Activated CD8-positive, alpha-beta memory T cell treated with anti-CD3 and anti-CD28 coated beads, Interleukin-2, amount 50 U/mL, for 48 hours (primary cell): ENCODE measurements at regions not wholly inside any gene's neighbourhood (a gene's known extent, or its start where the extent isn't known, plus 50 kb on each side); places are given as distances from the start of the nearest gene placed in this dataset.
"Not testable (repeated sequence)": the region's sequence is repeated elsewhere in the genome, so short reads cannot be mapped to it uniquely, and the experiment has no call there.

Experiments
- DNase-seq: peaks from one replicate; pipeline ENCODE4 v3.0.0-alpha.2; 2020

DNA sequence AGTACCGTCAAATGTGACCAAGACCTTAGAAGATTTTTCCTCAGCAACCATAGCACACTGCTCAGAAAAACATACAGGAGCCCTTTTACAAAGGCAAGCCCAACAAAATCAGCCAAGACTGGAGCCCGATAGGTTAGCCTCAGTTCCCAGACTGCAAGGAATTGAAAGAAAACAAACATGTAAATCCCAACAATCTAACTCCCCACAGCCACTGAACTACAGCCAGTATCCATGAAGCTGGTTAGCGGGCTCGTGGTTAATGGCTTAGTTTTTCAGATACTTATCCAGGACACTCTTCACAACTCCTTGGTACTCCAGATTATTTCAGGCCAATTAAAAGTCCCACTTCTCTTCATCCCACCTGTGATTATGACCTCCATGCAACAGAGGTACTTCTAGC lies 201.6 kb downstream of the IPMK start:
- DNase-seq = no peak

DNA sequence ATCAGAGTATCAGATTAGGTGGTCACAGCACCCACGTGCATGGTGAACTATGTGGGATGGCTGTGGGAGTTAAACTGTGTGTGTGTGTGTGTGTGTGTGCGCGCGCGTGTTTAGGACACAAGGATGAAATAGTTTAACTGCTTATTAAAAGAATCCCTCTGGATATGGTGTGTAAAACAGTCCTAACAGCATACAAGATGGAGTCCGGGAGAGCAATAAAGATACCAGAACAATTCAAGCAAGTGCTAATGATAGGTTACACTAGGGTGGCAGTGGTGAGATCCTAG lies 202.2 kb downstream of the IPMK start:
- no peak for DNase-seq

DNA sequence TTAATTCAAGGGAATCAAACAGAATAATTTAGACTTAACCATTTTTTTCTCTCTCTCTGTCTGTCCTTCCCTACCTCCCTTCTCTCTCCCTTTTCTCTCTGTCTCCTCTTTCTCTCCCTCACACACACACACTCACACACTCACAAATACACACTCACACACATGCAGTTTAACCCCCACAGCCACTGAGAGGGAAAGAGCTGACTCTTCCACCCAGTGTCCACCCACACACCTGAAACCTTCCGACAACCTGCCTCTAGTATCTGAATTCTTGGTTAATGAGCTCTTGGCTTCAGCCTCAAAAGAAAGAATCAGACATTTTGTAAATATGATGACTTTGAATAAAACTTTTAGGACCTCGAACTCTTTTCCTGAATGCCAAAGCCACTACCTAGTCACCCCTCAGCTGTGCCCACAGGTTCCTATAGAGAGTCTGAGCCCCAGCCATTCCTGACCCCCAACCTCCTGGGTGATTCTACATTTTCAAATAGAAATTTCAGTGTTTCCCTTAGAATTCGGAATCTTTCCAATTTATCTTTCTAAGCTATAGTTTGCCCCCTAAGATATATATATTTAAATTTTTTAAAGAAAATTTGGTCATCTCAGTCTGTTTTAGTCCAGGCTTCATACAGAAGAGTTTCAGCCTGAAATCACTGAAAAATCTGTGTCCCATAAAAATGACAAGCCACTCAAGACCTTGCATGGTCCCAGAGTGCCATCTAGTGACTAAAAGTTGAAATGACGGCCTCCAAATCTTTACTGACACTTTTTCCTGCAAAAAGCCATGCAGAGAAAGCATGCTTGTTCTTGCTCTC lies 202.8 kb downstream of the IPMK start:
- DNase-seq = peak; percentile 58

DNA sequence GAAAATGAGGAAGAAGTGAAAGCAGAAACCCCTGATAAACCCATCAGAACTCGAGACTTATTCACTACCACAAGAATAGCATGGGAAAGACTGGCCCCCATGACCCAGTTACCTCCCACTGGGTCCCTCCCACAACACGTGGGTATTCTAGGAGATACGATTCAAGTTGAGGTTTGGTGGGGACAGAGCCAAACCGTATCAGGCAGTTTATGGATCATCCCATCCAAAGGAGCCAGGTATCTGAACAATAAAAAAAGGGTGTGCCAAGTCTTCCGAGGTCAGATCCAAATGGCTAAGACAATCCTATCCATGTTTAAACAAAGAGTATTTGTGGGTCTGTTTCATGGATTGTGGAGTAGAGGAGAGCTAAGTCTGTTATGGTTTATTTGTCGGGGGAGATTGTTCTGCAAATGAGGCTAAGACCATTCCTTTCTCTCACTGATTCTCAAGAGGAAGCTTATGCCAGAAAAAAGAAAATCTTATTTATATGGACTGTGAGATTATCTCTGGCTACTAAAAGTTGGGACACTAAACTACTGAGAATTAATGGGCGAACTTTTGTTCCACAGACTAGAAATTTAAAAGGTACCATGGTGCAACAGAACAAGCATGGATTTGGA lies 203.7 kb downstream of the IPMK start:
- DNase-seq = no peak

DNA sequence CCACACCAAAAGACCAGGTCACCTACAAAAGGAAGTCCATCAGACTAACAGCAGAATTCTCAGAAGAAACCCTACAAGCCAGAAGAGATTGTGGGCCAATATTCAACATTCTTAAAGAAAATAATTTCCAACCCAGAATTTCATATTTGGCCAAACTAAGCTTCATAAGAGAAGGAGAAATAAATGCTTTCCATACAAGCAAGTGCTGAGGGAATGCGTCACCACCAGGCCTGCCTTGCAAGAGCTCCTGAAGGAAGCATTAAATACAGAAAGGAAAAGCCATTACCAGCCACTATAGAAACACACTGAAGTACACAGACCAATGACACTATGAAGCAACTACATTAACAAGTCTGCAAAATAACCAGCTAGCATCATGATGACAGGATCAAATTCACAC lies 209.0 kb downstream of the IPMK start:
- DNase-seq = not testable (repeated sequence)

DNA sequence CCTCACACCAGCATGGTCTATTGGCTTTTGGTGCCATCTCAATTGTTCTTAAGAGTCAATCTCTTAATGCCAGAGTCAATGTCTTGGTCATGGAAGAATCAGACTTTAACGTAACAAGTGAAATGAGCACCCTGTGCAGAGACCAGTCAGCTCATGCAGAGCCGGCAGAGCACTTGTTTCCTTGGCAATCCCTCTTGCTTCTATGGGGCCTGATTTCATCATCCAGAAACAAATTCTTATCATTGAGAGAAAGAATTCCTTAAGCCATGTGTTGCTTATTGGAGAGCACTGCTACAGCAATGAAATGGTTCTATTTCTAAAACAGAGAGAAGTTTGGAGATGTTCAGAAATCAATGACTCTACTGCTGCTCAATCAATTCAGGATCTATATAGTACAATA lies 212.8 kb downstream of the IPMK start:
- no peak for DNase-seq

DNA sequence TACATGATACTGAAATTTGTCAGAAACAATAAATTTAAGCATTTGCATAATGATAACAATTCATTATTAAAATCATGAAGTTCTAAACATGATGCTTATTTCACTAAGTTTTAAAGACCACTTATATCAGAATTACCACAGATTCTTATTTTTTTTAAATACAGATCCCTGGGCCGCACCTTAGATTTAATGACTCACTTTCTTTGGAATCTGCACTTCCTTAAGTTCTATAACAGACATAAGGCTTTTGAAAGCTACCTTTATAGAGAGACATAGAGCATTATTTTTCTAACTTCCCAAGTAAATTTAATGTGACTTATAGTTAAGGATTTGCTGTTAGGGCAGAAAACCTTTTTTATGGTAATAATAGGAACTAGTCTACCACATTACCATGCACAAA lies 214.9 kb downstream of the IPMK start:
- DNase-seq = no peak

DNA sequence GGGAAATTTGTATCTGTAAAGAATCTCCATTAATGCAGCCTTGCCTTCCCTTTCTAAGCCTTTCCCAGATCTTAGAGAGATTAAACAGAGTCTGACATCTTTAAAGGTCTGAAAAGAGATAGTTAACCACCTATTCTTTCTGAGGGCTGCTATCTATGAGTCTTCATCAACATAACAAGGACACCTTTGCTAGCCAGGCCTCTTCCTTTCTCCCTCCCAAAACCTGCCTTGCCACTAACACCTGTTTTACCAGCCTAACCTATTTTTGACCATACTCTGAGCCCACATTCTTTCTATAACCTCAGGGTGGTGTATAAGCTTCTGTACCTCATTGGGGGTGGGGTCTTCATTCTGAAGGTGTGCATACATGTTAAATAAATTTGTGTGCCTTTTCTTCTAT lies 217.1 kb downstream of the IPMK start:
- DNase-seq = no peak

DNA sequence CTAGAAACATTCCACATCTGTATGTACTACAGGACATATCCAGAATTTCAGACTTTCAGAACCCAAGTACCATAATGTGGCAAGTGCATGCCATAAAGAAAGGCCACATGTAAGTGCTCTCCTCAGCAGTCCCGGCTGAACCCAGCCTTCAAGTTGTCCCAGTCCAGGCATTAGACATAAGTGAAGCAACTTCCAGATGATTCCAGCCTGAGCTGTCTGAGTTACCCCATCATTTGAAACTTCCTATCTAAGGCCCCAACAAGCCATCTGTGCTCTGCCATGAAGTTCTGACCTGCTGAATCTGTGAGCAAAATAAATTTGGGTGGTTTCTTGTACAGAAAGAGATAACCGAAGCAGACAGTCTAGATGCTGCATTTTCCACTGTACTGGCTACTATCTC lies 218.8 kb downstream of the IPMK start:
- no peak for DNase-seq

DNA sequence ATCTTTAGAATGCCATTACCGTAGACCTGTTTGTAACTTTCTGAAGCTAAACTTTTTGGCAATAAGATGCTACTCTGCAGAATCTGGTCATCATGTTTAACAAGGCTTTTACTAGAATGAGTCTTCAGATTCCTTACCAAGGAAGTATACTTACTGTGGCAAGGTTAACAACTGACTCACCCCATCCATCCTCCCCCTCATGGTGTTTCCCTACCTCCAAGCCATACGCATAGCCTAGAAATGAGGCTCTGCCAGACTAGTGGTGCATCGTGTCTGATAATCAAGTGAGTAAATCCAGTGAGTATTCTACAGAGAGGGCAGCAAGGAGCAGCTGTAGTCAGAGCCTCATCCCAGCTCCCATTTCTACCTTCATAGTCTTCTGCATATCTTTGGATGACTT lies 223.6 kb downstream of the IPMK start:
- DNase-seq = no peak

DNA sequence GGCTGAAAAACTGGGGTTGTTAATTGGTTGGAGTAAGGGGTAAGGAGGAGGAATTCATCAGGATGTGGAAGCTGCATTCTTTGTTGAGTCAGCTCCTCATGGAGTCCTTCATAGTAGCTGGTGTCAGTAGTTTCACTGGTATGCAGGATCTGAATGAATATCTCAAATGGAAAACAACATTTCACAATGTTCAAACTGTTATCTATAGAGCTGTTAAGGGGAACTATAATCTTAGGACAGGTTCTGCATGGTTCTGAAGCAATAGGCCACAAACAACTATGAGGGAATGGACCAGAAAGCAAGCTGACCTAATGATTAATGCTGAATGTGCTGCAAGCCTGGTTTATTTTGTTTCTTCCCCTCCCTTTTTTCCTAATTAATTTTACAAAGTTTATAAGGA lies 225.8 kb downstream of the IPMK start:
- DNase-seq = no peak

DNA sequence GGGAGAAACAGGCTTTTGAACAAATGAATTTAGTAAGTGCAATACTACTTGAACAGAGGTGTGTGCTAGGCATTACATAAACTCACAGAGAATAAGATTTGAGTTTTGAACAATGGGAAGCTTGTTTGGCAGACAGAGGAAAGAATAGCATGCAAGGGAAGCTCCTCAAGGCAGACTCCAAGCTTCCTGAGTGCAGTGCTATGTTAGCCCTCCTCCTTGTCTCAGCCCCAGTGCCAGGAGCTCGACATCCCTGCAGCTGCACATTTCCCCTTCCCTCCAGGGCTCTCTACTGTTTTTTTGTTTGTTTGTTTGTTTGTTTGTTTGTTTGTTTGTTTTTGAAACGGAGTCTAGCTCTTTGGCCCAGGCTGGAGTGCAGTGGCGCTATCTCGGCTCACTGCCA lies 237.5 kb downstream of the IPMK start:
- no peak for DNase-seq

DNA sequence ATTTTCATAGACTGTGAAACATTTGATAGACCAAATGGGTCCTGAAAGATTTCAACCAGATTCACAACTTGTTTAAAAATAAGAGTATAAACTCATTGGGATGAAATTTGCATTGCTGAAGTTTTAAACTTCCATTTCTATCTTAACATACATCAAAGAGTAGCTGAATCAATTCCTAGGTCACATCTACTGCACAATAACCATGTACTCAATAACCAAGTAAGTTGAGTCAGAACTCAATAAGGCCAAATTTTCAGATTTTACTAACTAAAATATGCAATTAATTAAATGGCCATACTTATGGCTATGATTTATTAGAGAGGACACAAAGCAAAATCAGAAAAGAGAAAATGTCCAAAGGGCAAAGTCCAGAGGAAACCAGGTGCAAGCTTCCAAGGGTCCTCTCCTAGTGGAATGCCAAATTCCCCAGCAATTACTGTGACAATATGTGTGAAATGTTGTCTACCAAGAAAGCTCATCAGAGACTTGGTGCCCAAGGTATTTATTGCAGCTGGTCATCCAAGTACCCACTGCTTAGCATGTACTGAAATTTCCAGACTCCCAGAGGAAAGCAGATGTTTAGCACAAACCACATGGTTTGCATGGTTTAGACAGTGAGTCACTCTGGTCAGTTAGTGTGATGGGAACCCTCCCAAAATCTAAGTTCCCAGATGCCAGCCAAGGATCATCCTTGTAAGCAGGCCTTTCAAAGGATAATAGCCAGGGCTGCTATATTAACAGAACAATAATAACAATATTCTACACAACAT lies 238.9 kb downstream of the IPMK start:
- DNase-seq = no peak

DNA sequence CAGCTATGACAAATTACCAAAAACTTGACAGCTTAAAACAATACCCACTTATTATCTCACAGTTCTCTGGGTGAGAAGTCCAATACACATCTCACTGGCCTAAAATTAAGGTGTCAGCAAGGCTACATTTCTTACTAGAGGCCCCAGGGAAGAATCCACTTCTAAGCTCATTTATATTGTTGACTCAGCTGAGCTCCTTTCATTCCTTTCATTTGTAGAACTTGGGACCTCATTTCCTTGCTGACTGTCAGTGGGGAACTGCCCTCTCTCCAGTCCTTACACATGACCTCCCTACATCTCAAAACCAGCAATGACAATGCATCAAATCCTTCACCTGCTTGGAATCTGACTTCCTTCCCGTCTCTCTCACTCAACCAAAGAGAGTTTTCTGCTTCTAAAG lies 240.3 kb downstream of the IPMK start:
- no peak for DNase-seq

DNA sequence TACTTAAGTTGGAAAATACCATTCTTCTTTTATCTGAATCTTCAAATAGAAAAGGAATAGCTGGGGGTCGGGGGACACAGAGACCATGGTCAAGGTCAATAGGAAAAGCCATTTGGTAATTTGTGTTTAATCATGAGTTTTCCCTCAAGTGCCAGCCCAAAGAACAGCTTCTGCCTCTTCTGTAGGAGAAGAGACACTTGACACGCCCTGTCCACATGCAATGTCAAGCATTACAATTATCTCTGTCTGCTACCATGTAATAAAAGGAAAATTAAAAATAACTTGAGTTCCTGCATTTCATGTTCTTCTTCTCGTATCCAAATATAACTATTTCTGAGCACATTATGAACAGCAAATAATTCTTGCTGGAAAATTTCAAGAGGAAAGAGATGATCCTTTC lies 241.7 kb downstream of the IPMK start:
- DNase-seq = no peak

DNA sequence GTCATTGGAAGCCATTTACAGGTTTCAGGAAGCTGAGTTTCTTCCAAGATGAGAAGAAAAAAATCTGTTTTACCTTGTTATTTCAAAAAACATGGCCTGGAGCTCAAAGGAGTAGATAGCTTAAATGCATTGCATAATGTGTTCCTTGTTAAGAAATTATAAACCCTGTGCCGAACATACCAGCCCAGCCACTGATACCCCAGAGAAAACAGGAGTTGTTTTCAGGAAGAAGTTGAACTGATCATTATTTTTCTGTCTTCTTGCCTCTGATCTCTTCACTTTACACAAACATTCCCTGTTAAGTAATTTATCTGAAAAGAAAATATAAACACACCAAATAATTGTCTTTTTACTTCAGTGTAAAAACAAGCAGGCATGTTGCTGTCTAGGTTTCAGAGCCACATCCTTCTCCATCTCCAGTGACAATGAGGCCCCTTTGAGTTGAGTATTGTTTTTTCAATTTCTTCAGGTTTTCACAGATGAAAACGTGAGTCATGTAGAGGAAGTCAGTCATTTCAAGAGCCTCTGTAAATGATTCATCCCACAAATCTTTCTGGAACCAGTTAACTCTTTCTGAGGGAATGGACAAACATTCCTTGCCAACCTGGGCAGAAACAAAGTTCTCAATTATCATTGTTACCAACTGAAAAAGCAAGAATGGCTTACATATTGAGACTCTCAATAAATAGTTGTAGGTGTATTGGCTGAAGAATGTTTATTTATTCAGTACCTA lies 244.2 kb downstream of the IPMK start:
- no peak for DNase-seq

DNA sequence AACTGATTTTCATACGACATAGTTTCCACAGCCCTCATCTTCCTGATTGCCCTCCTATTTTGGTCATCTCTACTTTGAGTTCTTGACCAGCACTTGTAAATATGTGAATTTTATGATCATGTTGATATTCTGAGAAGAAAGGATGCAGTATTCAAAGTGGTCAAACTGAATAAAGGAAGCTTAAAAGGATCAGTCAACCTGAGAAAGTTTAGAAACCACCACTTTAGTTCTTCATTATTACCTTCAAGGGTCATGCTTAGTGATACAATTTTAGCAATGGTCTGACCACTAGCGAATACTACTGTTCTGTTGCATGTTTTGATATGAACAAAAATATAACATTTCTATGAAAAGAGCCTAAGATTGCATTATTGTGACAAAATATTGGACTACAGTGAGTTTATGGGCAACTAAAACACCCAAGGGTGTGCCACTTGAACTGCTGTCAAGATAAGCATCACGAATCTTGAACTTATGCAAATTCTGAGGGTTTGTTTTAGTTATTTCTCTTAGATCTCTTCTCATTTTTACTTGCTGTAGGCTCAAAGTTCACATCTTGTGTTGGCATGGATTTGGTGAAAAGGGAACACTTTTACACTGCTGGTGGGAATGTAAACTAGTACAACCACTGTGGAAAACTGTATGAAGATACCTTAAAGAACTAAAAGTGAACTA lies 247.7 kb downstream of the IPMK start:
- no peak for DNase-seq

DNA sequence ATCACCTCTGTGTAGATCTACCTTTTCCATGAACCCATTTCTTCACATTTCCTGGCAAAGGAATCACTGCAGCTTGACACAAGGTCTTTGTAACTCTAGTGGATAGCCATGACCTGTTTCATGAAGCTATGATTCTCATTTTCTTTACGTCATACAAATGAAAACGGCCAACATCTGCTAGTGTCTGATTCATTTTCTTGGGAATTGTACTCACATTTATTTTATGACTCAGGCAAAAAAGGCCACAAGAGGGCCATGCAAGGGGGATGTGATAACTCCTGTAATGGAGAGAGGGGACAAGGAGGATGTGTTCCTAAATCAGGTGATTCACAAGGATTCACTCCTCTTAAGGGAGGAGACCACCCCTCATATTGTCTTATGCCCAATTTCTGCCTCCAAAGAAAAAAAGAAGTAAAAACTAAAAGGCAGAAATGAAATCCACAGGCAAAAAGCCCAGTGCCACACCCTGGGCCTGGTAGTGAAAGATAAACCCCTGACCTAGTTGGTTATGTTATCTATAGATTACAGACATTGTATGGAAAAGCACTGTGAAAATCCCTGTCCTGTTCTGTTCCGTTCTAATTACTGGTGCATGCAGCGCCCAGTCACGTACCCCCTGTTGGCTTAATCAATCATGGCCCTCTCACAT lies 249.9 kb downstream of the IPMK start:
- DNase-seq = no peak

DNA sequence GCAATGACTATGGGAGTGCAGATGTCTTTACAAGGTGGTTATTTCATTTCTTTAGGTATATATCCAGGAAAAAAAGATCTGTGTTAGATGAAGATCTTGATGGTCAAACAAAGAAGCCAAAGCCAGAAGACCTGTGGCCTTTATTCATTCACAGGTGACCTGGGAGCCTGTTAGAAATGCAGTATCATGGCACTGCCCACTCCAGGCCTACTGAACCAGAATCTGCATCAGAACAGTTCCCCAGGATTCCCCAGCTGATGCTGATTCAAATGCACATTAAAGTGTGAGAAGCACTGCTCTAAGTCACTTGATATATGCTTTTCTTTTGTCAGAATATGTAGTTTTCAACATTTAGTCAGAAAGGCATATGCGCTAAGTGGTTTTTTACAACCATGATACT lies 251.1 kb downstream of the IPMK start:
- no peak for DNase-seq

DNA sequence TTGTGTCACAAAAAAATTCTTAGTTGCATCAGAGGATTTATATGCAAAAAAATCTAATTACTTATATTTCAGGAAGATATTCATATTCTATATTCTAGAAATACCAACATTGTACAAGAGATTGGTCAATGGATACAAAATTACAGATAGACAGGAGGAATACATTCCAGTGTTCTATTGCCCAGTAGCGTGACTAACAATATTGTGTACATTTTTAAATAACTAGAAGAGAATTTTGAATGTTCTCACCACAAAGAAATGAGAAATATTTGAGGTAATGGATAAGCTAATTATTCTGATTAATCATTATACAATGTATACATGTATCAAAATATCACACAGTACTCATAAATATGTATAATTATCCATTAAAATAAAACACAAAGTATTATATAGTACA lies 253.3 kb downstream of the IPMK start:
- DNase-seq = no peak

DNA sequence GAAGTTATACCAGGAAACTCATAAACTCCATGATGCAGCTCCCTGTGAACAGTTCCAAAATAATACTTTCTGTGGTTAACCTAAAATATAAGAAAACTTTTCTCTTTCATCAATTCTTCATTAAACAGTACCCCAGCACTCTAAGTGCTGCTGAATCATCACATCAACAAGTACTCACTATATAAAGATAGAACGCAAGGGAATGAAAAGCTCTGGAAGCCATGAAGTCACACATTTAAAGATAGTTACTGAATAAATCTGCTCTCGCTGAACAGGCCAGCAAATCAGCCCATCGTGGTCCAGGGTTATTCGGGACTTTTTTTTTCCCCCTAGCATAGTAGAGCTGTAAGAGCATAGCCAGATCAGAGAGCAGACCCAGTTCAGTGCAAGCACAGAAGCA lies 254.3 kb downstream of the IPMK start:
- no peak for DNase-seq

DNA sequence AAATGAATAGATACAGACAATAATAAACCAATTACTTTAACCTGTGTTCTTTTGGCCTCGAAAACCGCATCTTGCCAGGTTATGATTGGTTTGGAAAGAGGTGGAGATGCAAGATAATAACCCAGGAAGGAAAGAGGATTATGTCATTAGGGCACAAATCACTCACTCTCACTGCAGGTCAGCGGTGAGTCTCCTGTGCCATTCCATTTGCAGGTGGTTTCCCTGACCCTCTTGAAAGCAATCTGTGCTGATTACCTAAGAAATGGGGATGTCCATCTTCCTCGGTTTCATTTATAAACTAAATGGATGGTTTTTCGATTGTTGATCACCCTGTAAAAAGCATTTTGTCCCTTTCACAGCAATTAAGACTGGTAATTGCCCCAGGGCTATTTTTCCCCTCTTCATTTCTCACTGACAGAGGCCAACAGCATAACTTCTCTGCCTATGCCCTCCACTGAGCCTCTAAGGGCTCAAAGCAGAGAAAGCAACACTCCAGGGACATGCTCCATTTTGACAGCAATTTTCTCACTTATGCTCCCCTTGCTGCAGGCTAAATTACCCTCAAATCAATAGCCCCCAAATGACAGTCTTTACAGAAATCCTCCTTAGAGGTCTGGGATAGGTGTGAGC lies 257.5 kb downstream of the IPMK start:
- DNase-seq = no peak
